Colonic mucosa (tissue), 4 donors: ENCODE measurements at regions not wholly inside any gene's neighbourhood (a gene's known extent, or its start where the extent isn't known, plus 50 kb on each side); places are given as distances from the start of the nearest gene placed in this dataset.

ENCODE experiments used
- DNase-seq: peaks from one replicate; pipeline ENCODE4 v3.0.0-alpha.2; 2020
- H3K27ac ChIP-seq: fragments of 200-600 bp; one replicate; pipeline ENCODE4 v1.8.0; 2021
- H3K27me3 ChIP-seq: fragments of 200-600 bp; one replicate; pipeline ENCODE4 v1.8.0; 2021
- H3K36me3 ChIP-seq: fragments of 200-600 bp; one replicate; pipeline ENCODE4 v1.8.0; 2021
- H3K4me1 ChIP-seq: fragments of 200-600 bp; one replicate; pipeline ENCODE4 v1.8.0; 2021; ENCODE audit warnings: mild to moderate bottlenecking
- H3K4me3 ChIP-seq: fragments of 200-600 bp; one replicate; pipeline ENCODE4 v1.8.0; 2021
- H3K9ac ChIP-seq, 2 donors: one replicate each; pipeline ENCODE4 v1.7.0; 2013; ENCODE audit warnings: control low read depth in 2 of 2, low read depth in 2 of 2, low read length in 2 of 2
- H3K9me3 ChIP-seq: fragments of 200-600 bp; one replicate; pipeline ENCODE4 v1.8.0; 2021
- intact Hi-C: fragments of 100-400 bp; cut with DNase I; formaldehyde crosslinking; loops from one replicate; pipeline ENCODE4 v1.14.1; 2022
- TF ChIP-seq, protein P1 (sequence below): fragments of 200-600 bp; IDR thresholded peaks from one replicate; pipeline ENCODE4 v1.8.0; 2022; ENCODE audit warnings: antibody characterized with exemption, mild to moderate bottlenecking
- donor health status: healthy.
- donor health status: DM: no; HTN: no; CAD: no.
- donor health status: DM: no; HTN: no; CAD: no.

- H3K36me3 ChIP-seq: no peaks in the 10 kb centered on the region
- no peak for DNase-seq
- no peaks in the 10 kb centered on the region for H3K27me3 ChIP-seq
- H3K4me3 ChIP-seq: no peak overlapping the region
- TF ChIP-seq, protein P1, sequence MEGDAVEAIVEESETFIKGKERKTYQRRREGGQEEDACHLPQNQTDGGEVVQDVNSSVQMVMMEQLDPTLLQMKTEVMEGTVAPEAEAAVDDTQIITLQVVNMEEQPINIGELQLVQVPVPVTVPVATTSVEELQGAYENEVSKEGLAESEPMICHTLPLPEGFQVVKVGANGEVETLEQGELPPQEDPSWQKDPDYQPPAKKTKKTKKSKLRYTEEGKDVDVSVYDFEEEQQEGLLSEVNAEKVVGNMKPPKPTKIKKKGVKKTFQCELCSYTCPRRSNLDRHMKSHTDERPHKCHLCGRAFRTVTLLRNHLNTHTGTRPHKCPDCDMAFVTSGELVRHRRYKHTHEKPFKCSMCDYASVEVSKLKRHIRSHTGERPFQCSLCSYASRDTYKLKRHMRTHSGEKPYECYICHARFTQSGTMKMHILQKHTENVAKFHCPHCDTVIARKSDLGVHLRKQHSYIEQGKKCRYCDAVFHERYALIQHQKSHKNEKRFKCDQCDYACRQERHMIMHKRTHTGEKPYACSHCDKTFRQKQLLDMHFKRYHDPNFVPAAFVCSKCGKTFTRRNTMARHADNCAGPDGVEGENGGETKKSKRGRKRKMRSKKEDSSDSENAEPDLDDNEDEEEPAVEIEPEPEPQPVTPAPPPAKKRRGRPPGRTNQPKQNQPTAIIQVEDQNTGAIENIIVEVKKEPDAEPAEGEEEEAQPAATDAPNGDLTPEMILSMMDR: no peak
- intact Hi-C loops: no loop called here
- no peaks in the 10 kb centered on the region for H3K9me3 ChIP-seq
- no peaks in the 10 kb centered on the region for H3K4me1 ChIP-seq
- no peak overlapping the region for H3K9ac ChIP-seq
- no peak overlapping the region for H3K27ac ChIP-seq
Observed at GRCh38 chr5:82613891-82614290, 335.7 kb upstream of the RPS23 start.

GRCh38 chr5:82610686-82611085, 332.5 kb upstream of the RPS23 start:
- H3K36me3 ChIP-seq: no peaks in the 10 kb centered on the region
- intact Hi-C loops: no loop called here
- H3K27me3 ChIP-seq: no peaks in the 10 kb centered on the region
- no peaks in the 10 kb centered on the region for H3K9me3 ChIP-seq
- DNase-seq: no peak
- H3K9ac ChIP-seq: no peak overlapping the region
- H3K4me1 ChIP-seq: no peaks in the 10 kb centered on the region
- TF ChIP-seq, protein P1: no peak
- H3K4me3 ChIP-seq: no peak overlapping the region
- no peak overlapping the region for H3K27ac ChIP-seq

DNA sequence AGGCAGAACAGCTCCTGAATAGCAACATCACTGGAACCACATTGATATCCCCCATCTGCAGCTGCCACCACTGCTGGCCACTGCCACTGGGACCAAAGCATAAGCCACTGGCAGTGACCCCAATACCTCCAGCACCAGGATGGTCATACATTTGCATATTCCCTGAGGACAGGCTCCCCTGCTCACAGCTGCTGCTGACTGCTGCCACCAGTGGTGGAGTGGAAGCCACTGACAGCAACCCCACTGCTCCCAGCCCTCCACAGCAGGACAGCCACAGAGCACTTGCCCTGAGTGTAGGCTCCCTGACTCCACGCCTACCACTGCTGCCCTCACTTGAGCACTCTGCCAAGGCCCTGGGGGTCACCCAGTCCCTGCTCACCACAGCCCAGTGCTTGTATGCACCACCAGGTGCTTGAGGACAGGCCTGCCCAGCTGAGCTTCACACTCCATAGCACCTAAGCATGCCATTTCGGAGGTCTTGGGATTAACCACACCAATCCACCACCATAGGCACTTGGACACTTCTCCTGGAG, 327.4 kb upstream of the RPS23 start:
- H3K27me3 ChIP-seq: no peaks in the 10 kb centered on the region
- TF ChIP-seq, protein P1: no peak
- no peaks in the 10 kb centered on the region for H3K36me3 ChIP-seq
- no peak overlapping the region for H3K4me3 ChIP-seq
- no peaks in the 10 kb centered on the region for H3K9me3 ChIP-seq
- no peak for DNase-seq
- intact Hi-C loops: no loop called here
- no peaks in the 10 kb centered on the region for H3K4me1 ChIP-seq
- H3K9ac ChIP-seq: no peak overlapping the region
- H3K27ac ChIP-seq: no peak overlapping the region

DNA sequence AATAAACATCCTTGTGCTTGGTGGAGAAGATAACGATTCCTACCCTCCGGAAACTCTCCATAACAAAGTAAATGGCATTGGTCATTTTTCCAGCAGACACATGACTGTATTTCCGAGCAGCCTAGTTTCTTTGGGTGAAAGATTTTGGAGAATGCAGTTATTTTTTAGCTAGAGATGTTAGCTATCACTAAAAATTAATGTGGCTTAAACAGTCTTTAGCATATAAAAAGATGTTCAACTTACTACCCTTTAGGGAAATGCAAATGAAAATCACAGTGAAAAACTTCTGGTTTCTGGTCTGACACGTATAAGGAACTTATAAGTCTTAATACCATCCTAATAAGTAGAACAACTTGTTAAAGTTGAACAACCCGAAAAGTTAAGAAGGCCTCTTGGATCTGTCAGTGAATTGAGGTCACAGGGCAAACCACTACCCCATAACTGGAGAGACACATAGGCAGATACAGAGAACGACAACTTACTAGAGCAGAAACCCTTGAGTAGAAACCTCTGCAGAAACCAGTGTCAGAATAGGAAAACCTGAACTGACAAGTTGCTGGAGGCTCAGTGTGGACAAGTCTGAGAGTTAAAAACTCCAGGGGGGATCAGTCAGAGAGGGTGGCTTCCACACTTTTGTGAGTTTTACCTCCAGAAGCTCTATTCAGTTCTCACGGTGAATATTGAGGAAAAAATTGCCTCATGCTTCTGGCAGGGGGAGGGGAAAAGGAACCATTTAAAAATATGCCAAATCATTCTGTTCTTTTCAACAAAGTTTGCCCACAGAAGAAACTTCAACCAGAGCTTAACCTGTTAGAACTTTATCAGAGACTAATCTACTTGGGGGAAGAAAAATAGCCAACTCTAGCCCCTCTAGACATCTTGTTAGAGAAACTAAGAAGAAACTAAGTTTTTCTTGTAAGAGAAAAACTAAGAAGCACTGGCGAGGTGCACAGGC, 325.2 kb upstream of the RPS23 start:
- H3K9me3 ChIP-seq: no peaks in the 10 kb centered on the region
- no peak overlapping the region for H3K27ac ChIP-seq
- TF ChIP-seq, protein P1: no peak
- no peak overlapping the region for H3K9ac ChIP-seq
- no peak overlapping the region for H3K4me3 ChIP-seq
- H3K27me3 ChIP-seq: no peaks in the 10 kb centered on the region
- H3K36me3 ChIP-seq: no peaks in the 10 kb centered on the region
- no peak for DNase-seq
- no peaks in the 10 kb centered on the region for H3K4me1 ChIP-seq
- intact Hi-C loops: no loop called here

DNA sequence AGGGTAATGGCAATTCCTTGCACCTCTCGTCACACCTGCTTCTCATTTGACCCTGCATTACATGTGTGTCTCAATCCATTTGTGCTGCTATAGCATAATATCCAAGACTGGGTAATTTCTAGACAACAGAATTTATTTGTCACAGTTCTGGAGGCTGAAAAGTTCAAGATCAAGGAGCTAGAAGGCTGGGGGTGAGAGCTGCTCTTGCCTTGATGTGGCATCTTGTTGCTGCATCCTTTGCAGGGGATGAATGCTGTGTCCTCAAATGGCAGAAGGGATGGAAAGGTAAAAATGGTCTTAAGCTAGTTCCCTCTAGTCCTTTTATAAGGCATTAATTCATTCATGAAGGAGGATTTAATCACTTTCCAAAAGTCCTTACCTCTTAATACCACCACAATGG, 323.7 kb upstream of the RPS23 start:
- Histone ChIP-seq H3K4me1 (no peaks in the 10 kb centered on the region), H3K36me3 (no peaks in the 10 kb centered on the region), H3K9me3 (no peaks in the 10 kb centered on the region), H3K27ac (no peak overlapping the region), H3K27me3 (no peaks in the 10 kb centered on the region), H3K4me3 (no peak overlapping the region), H3K9ac (no peak overlapping the region)
- TF ChIP-seq, protein P1: no peak
- intact Hi-C loops: no loop called here
- DNase-seq: no peak
